Transverse colon (tissue), 4 donors: ENCODE measurements at regions not wholly inside any gene's neighbourhood (a gene's known extent, or its start where the extent isn't known, plus 50 kb on each side); places are given as distances from the start of the nearest gene placed in this dataset.

Experiments used
- DNase-seq: peaks from one replicate; pipeline ENCODE4 v3.0.0-alpha.2; 2019
- H3K27ac ChIP-seq, 4 donors: fragments of 200-600 bp; sonication (generic); 2 replicates each; pipeline ENCODE4 v1.5.1; 2016 to 2018; ENCODE audit warnings: inconsistent platforms in 4 of 4
- H3K27me3 ChIP-seq: fragments of 200-600 bp; sonication (generic); 2 replicates; pipeline ENCODE4 v1.5.1; 2017; ENCODE audit warnings: inconsistent platforms
- H3K36me3 ChIP-seq, 4 donors: fragments of 200-600 bp; sonication (generic); 2 replicates each; pipeline ENCODE4 v1.5.1; 2017 to 2019; ENCODE audit warnings: inconsistent platforms in 4 of 4
- H3K4me1 ChIP-seq, 4 donors: fragments of 200-600 bp; sonication (generic); 2 replicates each; pipeline ENCODE4 v1.5.1; 2017 to 2020; ENCODE audit warnings: inconsistent platforms in 4 of 4
- H3K4me3 ChIP-seq, 4 donors: fragments of 200-600 bp; sonication (generic); 1 replicate in 1 of 4; 2 replicates in 3 of 4; pipeline versions ENCODE4 v1.5.1 to v1.6.1; 2017 to 2019; ENCODE audit warnings: inconsistent platforms in 4 of 4
- H3K9me3 ChIP-seq, 2 donors: fragments of 200-600 bp; sonication (generic); 2 replicates each; pipeline ENCODE4 v1.5.1; 2017 to 2019; ENCODE audit warnings: inconsistent platforms in 2 of 2
- EP300 ChIP-seq: sonication (generic); formaldehyde crosslinking; IDR thresholded peaks from one replicate; pipeline ENCODE4 v1.6.1; 2017; ENCODE audit warnings: antibody characterized with exemption, low read depth
- POLR2A ChIP-seq: fragments of 450-650 bp; IDR thresholded peaks from one replicate; pipeline ENCODE4 v1.6.1; 2016; ENCODE audit warnings: antibody characterized with exemption, mild to moderate bottlenecking, moderate library complexity
- POLR2AphosphoS5 ChIP-seq, 3 donors: sonication (generic); formaldehyde crosslinking; IDR thresholded peaks; one replicate each; pipeline ENCODE4 v1.6.1; 2016; ENCODE audit warnings: antibody characterized with exemption in 3 of 3
- WGBS, 2 donors: methylation state at CpG; one replicate each; pipeline ENCODE4 v1.1.5; 2018; ENCODE audit warnings: low coverage in 1 of 2; 5-methylcytosine and 5-hydroxymethylcytosine counted together
- in situ Hi-C, 4 donors: fragments of 200-750 bp; cut with MboI; loops; one replicate each; pipeline versions ENCODE4 v1.15.0 to v1.15.1; 2017; ENCODE audit warnings: low sequenced_read_pairs in 3 of 4, low pct_ligation_motif_present in 1 of 4, low pct_unique_long_range_greater_than_20kb in 1 of 4
- intact Hi-C: fragments of 100-400 bp; cut with DNase I; formaldehyde crosslinking; loops from one replicate; pipeline ENCODE4 v1.15.1; 2023; ENCODE audit warnings: low total_unique reads
- TF ChIP-seq, protein P1 (sequence below), 5 experiments: fragments of 200-600 bp in 3 of 5; fragments of 450-650 bp in 2 of 5; sonication (generic) in 3 of 5; IDR thresholded peaks; 1 replicate in 2 of 5; 2 replicates in 3 of 5; pipeline ENCODE4 v1.5.1; 2016 to 2017; ENCODE audit warnings: antibody characterized with exemption in 5 of 5, inconsistent platforms in 3 of 5, mild to moderate bottlenecking in 2 of 5, moderate library complexity in 1 of 5

DNA sequence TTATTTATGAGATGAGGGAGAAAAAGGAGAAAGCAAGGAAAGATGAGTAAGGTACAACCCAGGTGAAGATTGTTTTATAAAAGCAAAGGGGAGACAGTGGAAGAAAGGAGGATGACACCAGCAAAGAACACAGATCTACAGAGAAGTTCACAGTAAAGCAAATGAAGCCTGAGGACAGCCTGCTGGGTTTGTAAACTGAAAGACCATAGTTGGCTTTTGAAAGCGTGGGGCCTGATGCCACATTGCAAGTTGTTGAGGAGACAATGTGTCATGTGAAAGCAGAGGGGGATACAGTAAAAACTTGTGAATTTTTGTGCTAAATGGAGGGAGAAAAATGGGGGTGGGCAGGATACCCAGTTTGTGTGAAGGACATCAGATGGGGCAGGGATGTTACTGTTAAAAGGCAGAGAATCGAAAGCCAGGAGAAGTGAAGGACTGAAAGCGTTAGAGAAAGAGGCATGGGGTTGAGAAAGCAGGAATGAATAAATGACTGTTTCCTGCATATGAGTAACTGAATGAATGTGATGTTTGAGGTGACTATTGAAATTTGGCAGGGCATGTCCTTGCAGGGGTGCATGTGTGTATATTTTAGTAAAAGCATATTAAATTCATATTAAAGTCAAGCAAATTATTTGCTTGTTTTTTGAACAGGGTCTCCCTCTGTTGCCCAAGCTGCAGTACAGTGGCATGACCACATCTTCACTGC lies 69.6 kb downstream of the SPRY1 start:
- intact Hi-C loops (no loop called here), in situ Hi-C loops (no loop called here)
- H3K27ac ChIP-seq, result no peak overlapping the region
- no peaks in the 10 kb centered on the region for H3K9me3 ChIP-seq
- no peak for DNase-seq
- H3K4me3 ChIP-seq, result no peak overlapping the region
- no peaks in the 10 kb centered on the region for H3K4me1 ChIP-seq
- TF ChIP-seq, protein P1, sequence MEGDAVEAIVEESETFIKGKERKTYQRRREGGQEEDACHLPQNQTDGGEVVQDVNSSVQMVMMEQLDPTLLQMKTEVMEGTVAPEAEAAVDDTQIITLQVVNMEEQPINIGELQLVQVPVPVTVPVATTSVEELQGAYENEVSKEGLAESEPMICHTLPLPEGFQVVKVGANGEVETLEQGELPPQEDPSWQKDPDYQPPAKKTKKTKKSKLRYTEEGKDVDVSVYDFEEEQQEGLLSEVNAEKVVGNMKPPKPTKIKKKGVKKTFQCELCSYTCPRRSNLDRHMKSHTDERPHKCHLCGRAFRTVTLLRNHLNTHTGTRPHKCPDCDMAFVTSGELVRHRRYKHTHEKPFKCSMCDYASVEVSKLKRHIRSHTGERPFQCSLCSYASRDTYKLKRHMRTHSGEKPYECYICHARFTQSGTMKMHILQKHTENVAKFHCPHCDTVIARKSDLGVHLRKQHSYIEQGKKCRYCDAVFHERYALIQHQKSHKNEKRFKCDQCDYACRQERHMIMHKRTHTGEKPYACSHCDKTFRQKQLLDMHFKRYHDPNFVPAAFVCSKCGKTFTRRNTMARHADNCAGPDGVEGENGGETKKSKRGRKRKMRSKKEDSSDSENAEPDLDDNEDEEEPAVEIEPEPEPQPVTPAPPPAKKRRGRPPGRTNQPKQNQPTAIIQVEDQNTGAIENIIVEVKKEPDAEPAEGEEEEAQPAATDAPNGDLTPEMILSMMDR (IDR thresholded peaks at IDR 0.05), result no peak
- TF ChIP-seq POLR2A, result no peak
- no peak for TF ChIP-seq POLR2AphosphoS5 (IDR thresholded peaks at IDR 0.05)
- no peak for TF ChIP-seq EP300
- 59 to 62% methylated on average over 2 to 3 of the region's 3 CpGs for WGBS, 2 donors
- H3K36me3 ChIP-seq, result no peaks in the 10 kb centered on the region
- H3K27me3 ChIP-seq, result no peaks in the 10 kb centered on the region

DNA sequence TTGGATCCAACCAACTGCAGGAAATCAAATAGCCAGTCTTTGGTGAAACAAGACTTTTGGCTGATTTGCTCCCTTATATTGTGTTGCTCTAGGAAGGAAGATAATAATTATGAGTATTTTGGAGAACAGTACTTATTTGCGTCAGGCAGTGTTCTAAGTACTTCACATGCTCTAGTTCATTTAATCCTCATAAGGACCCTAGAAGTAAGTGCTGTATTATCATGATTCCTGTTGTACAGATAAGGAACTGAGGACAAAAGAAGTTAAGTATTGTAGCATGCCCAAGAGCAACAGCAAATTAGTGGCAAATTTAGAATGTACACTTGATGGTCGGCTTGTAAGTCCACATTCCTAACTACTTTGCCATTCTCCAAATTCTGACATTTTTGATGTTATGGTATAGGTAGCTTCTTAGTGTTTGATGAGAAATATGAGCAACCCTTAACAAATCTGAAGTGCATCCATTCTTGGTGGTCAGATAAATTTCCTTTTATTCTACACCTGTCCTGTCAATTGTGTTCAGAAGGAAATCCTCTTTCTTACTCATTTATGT lies 72.0 kb downstream of the SPRY1 start:
- TF ChIP-seq POLR2AphosphoS5 (IDR thresholded peaks at IDR 0.05), result no peak
- Histone ChIP-seq H3K27ac (no peak overlapping the region), H3K4me1 (no peaks in the 10 kb centered on the region), H3K27me3 (no peaks in the 10 kb centered on the region), H3K9me3 (no peaks in the 10 kb centered on the region), H3K36me3 (no peaks in the 10 kb centered on the region), H3K4me3 (no peak overlapping the region)
- intact Hi-C loops (no loop called here), in situ Hi-C loops (no loop called here)
- no peak for DNase-seq
- 42 to 66% methylated on average over 2 of the region's 2 CpGs for WGBS, 2 donors

DNA sequence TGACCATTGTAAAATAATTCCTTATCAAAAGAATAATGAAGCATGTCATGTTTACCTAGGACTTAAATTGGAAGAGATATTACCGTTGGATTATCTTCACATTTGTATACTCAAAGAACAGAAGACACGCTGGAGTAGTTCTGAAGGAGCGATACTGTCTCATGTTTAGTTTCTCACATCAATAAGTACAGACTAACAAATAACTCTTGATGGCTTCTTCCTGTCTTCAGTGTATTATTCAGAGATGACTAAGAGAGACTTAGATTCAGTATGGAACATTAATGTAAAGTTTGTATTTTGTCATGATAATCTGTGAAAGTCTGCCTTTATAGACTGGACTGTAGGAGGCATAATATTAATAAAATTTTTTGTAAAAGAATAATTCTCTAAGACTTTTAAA lies 72.7 kb downstream of the SPRY1 start:
- Histone ChIP-seq H3K4me3 (no peak overlapping the region), H3K27me3 (no peaks in the 10 kb centered on the region), H3K4me1 (no peaks in the 10 kb centered on the region), H3K36me3 (no peaks in the 10 kb centered on the region), H3K27ac (no peak overlapping the region), H3K9me3 (no peaks in the 10 kb centered on the region)
- WGBS, 2 donors, result 69 to 73% methylated on average over 3 of the region's 3 CpGs
- in situ Hi-C loops, result no loop called here
- intact Hi-C loops, result no loop called here
- DNase-seq, result no peak
- TF ChIP-seq, protein P1 (IDR thresholded peaks at IDR 0.05), result no peak
- TF ChIP-seq POLR2AphosphoS5 (IDR thresholded peaks at IDR 0.05) (no peak), POLR2A (no peak), EP300 (no peak)

DNA sequence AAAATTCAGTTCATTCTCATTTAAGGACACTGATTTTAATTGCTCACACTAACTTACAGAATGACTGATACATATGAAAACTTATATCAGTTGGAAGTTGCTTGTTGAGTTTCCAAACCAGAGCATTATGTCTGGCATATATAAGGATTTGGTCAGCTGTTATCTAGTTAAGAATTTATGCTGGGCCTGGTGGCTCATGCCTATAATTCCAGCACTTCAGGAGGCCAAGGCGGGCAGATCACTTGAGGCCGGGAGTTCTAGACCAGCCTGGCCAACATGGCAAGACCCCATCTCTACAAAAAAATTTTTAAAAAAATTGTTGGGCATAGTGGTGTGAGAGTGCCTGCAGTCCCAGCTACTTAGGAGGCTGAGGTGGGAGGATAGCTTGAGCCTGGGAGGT lies 73.1 kb downstream of the SPRY1 start:
- no peaks in the 10 kb centered on the region for H3K36me3 ChIP-seq
- intact Hi-C loops, result no loop called here
- H3K9me3 ChIP-seq, result no peaks in the 10 kb centered on the region
- H3K4me3 ChIP-seq, result no peak overlapping the region
- no peak for DNase-seq
- H3K27ac ChIP-seq, result no peak overlapping the region
- TF ChIP-seq, protein P1 (IDR thresholded peaks at IDR 0.05), result no peak
- TF ChIP-seq EP300 (no peak), POLR2AphosphoS5 (IDR thresholded peaks at IDR 0.05) (no peak), POLR2A (no peak)
- in situ Hi-C loops, result no loop called here
- no peaks in the 10 kb centered on the region for H3K4me1 ChIP-seq
- H3K27me3 ChIP-seq, result no peaks in the 10 kb centered on the region
- 100% methylated on average over 2 of the region's 2 CpGs; no CpG with 5 or more reads in 1 of the 2 donors for WGBS, 2 donors

DNA sequence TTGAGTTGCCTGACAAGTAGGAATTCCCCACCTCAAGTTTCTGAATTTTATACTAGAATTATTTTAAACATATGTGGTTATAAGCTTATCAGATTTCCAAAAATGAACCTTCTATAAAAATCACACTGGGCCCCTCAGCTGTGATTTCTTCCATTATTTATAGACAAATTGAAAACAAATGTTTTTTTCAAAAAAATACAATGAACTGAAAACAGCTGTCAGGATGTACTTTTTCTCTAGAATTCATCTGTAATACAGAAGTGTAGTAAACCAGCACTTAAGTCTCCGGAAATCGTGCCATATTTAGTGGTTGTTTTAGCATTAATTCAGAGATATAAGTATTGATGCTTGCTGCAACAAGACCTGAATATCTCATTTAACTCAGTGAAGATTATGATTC lies 74.0 kb downstream of the SPRY1 start:
- in situ Hi-C loops (no loop called here), intact Hi-C loops (no loop called here)
- no peaks in the 10 kb centered on the region for H3K9me3 ChIP-seq
- 94 to 100% methylated on average over 2 of the region's 2 CpGs for WGBS, 2 donors
- H3K27me3 ChIP-seq, result no peaks in the 10 kb centered on the region
- no peak for DNase-seq
- no peak overlapping the region for H3K4me3 ChIP-seq
- no peaks in the 10 kb centered on the region for H3K36me3 ChIP-seq
- H3K4me1 ChIP-seq, result no peaks in the 10 kb centered on the region
- no peak overlapping the region for H3K27ac ChIP-seq
- TF ChIP-seq POLR2AphosphoS5 (IDR thresholded peaks at IDR 0.05), result no peak
- TF ChIP-seq, protein P1 (IDR thresholded peaks at IDR 0.05), result no peak
- TF ChIP-seq POLR2A, result no peak
- no peak for TF ChIP-seq EP300
